OCI-LY1 (cell line): ENCODE measurements at regions not wholly inside any gene's neighbourhood (a gene's known extent, or its start where the extent isn't known, plus 50 kb on each side); places are given as distances from the start of the nearest gene placed in this dataset.

ENCODE experiments used
- H2AFZ ChIP-seq: fragments of 200-600 bp; sonication (generic), shearing (Covaris generic); 2 replicates; pipeline ENCODE4 v1.6.0; 2014; ENCODE audit warnings: antibody characterized with exemption, mild to moderate bottlenecking, low read length
- H3F3A ChIP-seq: fragments of 200-600 bp; sonication (generic), shearing (Covaris generic); 2 replicates; pipeline ENCODE4 v1.6.0; 2014; ENCODE audit warnings: mild to moderate bottlenecking, antibody characterized with exemption, low read length, moderate library complexity; ENCODE audit not compliant: insufficient read depth
- H3K27ac ChIP-seq: fragments of 200-600 bp; sonication (generic); 2 replicates; pipeline ENCODE4 v1.5.1; 2014; ENCODE audit warnings: low read length, mixed run types, mild to moderate bottlenecking, low read depth; ENCODE audit not compliant: poor library complexity, severe bottlenecking
- H3K27me3 ChIP-seq: fragments of 200-600 bp; sonication (generic); 2 replicates; pipeline ENCODE4 v1.6.0; 2014; ENCODE audit warnings: antibody characterized with exemption, mild to moderate bottlenecking, low read length, moderate library complexity; ENCODE audit not compliant: insufficient read depth
- H3K36me3 ChIP-seq: fragments of 200-600 bp; sonication (generic); 2 replicates; pipeline ENCODE4 v1.6.1; 2014; ENCODE audit warnings: mild to moderate bottlenecking, antibody characterized with exemption, low read length, moderate library complexity, mixed read lengths; ENCODE audit not compliant: insufficient read depth
- H3K4me1 ChIP-seq: fragments of 200-600 bp; sonication (generic); 2 replicates; pipeline ENCODE4 v1.5.1; 2014; ENCODE audit warnings: mild to moderate bottlenecking, low read length, moderate library complexity; ENCODE audit not compliant: insufficient read depth, severe bottlenecking
- H3K4me2 ChIP-seq: fragments of 200-600 bp; sonication (generic), shearing (Covaris generic); 2 replicates; pipeline ENCODE4 v1.6.1; 2014; ENCODE audit warnings: low read length
- H3K4me3 ChIP-seq: fragments of 200-600 bp; sonication (generic); 2 replicates; pipeline ENCODE4 v1.5.1; 2014; ENCODE audit warnings: low read length, low read depth, mild to moderate bottlenecking, mixed read lengths; ENCODE audit not compliant: poor library complexity, severe bottlenecking
- H3K79me2 ChIP-seq: fragments of 200-600 bp; shearing (Covaris generic); 2 replicates; pipeline ENCODE4 v1.6.1; 2016; ENCODE audit warnings: mixed run types, low read length, mixed read lengths; ENCODE audit not compliant: insufficient read depth
- H3K9ac ChIP-seq: fragments of 200-600 bp; sonication (generic), shearing (Covaris generic); 2 replicates; pipeline ENCODE4 v1.6.1; 2014; ENCODE audit warnings: mild to moderate bottlenecking, low read length, mixed read lengths
- H3K9me2 ChIP-seq: fragments of 200-600 bp; sonication (generic), shearing (Covaris generic); 2 replicates; pipeline ENCODE4 v1.6.1; 2014; ENCODE audit warnings: low read depth, mild to moderate bottlenecking, low read length, mixed read lengths
- H3K9me3 ChIP-seq: fragments of 200-600 bp; shearing (Covaris generic); 2 replicates; pipeline ENCODE4 v1.6.1; 2014; ENCODE audit warnings: low read length, mixed read lengths
- H4K20me1 ChIP-seq: fragments of 200-600 bp; sonication (generic), shearing (Covaris generic); 2 replicates; pipeline ENCODE4 v1.6.0; 2016; ENCODE audit warnings: mild to moderate bottlenecking, low read length; ENCODE audit not compliant: insufficient read depth
- CTCF ChIP-seq: fragments of 200-600 bp; sonication (generic), shearing (Covaris generic); IDR thresholded peaks from 2 replicates; pipeline ENCODE4 v1.5.1; 2017; ENCODE audit warnings: mild to moderate bottlenecking, antibody characterized with exemption, low read length, moderate library complexity, mixed read lengths
- EZH2 ChIP-seq: fragments of 200-600 bp; sonication (generic), shearing (Covaris generic); IDR thresholded peaks from 2 replicates; pipeline ENCODE4 v1.8.0; 2017; ENCODE audit warnings: borderline replicate concordance, mixed run types, mild to moderate bottlenecking, antibody characterized with exemption, low read length, moderate library complexity, mixed read lengths

- Histone ChIP-seq H3K4me3 (no peak overlapping the region), H2AFZ (no peak overlapping the region), H3K9me3 (0 out of 2 replicates have a peak, but pooled peaks cover 2% of the 10 kb centered on the region), H3K9me2 (no peaks in the 10 kb centered on the region), H3K79me2 (no peaks in the 10 kb centered on the region), H3F3A (no peaks in the 10 kb centered on the region), H3K9ac (no peak overlapping the region), H3K27ac (no peak overlapping the region), H4K20me1 (no peaks in the 10 kb centered on the region), H3K4me1 (no peaks in the 10 kb centered on the region), H3K36me3 (no peaks in the 10 kb centered on the region), H3K4me2 (no peak overlapping the region), H3K27me3 (no peaks in the 10 kb centered on the region)
- TF ChIP-seq CTCF = no peak
- TF ChIP-seq EZH2 = no peak
Measured at GRCh38 chr21:26684889-26685288, 111.8 kb upstream of the CYYR1 start.

- Histone ChIP-seq H3K4me2 (no peak overlapping the region), H3K4me3 (no peak overlapping the region), H3K27ac (no peak overlapping the region), H3K36me3 (no peaks in the 10 kb centered on the region), H3F3A (no peaks in the 10 kb centered on the region), H3K9me3 (0 out of 2 replicates have a peak, but pooled peaks cover 2% of the 10 kb centered on the region), H4K20me1 (no peaks in the 10 kb centered on the region), H2AFZ (0 out of 2 replicates have a peak overlapping the region, but pooled peaks have one; percentile 37), H3K79me2 (no peaks in the 10 kb centered on the region), H3K27me3 (no peaks in the 10 kb centered on the region), H3K4me1 (no peaks in the 10 kb centered on the region), H3K9me2 (no peaks in the 10 kb centered on the region), H3K9ac (no peak overlapping the region)
- TF ChIP-seq EZH2 (no peak), CTCF (no peak)
Measured at GRCh38 chr21:26683996-26684395, 110.9 kb upstream of the CYYR1 start.

GRCh38 chr21:26679284-26679683 lies 106.2 kb upstream of the CYYR1 start:
- Histone ChIP-seq H2AFZ (no peak overlapping the region), H3K9me3 (no peaks in the 10 kb centered on the region), H3K4me3 (no peak overlapping the region), H3K4me2 (no peak overlapping the region), H4K20me1 (no peaks in the 10 kb centered on the region), H3K4me1 (no peaks in the 10 kb centered on the region), H3K27me3 (no peaks in the 10 kb centered on the region), H3K9me2 (no peaks in the 10 kb centered on the region), H3K9ac (no peak overlapping the region), H3K36me3 (no peaks in the 10 kb centered on the region), H3K79me2 (no peaks in the 10 kb centered on the region), H3F3A (no peaks in the 10 kb centered on the region), H3K27ac (no peak overlapping the region)
- TF ChIP-seq EZH2 = no peak
- no peak for TF ChIP-seq CTCF
